ENCODE measurements at regions not wholly inside any gene's neighbourhood (a gene's known extent, or its start where the extent isn't known, plus 50 kb on each side); places are given as distances from the start of the nearest gene placed in this dataset.
A peak's percentile ranks its signal among the peaks of the same experiment; 100 is the strongest.

- H3K27ac Mint-ChIP-seq: no peak overlapping the region
- no peaks in the 10 kb centered on the region for H3K36me3 Mint-ChIP-seq (ENCODE audit: low read depth)
- H3K4me1 Mint-ChIP-seq (ENCODE audit: low read depth): no peaks in the 10 kb centered on the region
- no peaks in the 10 kb centered on the region for H3K9me3 Mint-ChIP-seq
- H3K27me3 Mint-ChIP-seq (ENCODE audit: low read depth): no peaks in the 10 kb centered on the region
- no peak overlapping the region for H3K4me3 Mint-ChIP-seq
Observed at GRCh38 chr9:16143947-16144890, 591.4 kb downstream of the CCDC171 start.

DNA sequence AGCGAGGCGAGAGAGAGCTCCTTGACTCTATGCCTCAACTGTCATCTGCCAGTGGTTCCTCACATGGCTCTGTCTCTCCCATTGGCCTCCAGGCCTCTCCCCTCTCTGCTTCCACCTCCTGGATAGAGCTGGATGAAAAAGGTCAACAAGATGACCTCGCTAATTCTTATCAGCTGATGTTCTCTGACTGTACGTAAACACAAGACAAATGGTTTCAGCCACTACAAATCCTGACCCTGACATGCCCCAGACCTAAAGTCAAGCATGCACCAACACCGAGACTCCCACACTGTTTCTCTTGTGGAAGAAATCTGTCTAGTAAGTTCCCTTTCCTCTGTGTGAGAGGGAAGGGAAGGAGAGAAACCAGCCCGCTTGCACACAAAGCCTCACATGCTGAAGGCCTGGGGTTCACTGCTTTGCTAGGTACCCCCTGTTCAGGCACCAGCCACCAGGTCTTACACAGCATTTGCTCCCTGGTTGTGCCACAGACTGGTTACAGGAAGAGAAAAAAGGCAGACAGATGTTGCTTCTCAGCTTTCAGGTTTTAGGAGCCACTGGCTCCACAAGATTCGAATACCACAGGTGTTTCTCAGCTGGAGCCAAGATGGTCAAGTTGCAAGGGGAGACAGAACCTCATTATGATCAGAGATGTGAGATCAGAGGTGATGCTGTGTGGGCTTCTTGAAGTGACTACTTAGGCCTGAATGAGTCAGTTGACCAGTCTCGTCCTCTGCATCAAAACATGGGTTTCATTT is 592.5 kb downstream of the CCDC171 start:
- no peak overlapping the region for H3K4me3 Mint-ChIP-seq

DNA sequence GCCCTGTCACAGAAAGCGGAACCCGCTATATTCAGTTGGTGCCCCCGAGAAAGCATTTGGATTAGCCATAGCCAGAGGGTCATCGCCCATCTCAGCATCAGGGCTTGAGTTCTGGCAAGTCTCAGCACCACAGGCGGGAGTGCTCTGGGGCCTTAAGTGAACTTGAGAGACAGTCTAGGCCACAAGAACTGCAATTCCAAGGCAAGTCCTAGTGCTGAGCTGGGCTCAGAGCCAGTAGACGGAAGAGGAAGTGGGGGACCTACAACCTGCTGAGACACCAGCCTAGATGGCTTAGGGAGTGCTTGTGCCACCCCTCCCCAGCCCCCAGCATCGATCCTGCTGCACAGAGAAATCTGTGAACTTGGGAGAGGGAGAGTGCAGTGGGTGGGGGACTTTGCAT is 594.9 kb downstream of the CCDC171 start:
- H3K4me3 Mint-ChIP-seq: no peak overlapping the region
- no peak overlapping the region for H3K27ac Mint-ChIP-seq
- no peaks in the 10 kb centered on the region for H3K4me1 Mint-ChIP-seq (ENCODE audit: low read depth)
- H3K27me3 Mint-ChIP-seq (ENCODE audit: low read depth): no peaks in the 10 kb centered on the region
- H3K36me3 Mint-ChIP-seq (ENCODE audit: low read depth): no peaks in the 10 kb centered on the region
- H3K9me3 Mint-ChIP-seq: no peaks in the 10 kb centered on the region

More for the DNA sequence above, 592.5 kb downstream of the CCDC171 start:
- no peaks in the 10 kb centered on the region for H3K4me1 Mint-ChIP-seq (ENCODE audit: low read depth)
- no peaks in the 10 kb centered on the region for H3K36me3 Mint-ChIP-seq (ENCODE audit: low read depth)
- H3K27me3 Mint-ChIP-seq (ENCODE audit: low read depth): no peaks in the 10 kb centered on the region
- H3K27ac Mint-ChIP-seq: no peak overlapping the region
- H3K9me3 Mint-ChIP-seq: no peaks in the 10 kb centered on the region

DNA sequence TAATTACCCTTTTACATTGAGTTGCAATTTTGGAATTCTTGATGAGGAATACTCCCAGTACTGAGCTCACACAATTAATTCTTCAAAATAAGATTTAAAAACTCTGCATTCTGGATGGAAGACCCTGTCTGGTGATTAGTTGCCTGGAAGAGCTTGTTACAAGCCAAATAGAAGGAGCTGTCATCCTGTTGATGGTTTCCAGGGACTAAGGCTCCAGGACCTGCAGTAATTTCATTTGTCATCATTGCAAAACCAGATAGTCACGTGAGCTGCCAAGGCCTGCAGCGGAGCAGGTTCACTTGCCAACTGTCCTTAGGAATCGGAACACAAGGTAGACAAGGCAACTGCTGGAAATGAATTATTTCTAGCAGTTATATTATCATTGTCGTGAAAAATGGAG is 597.7 kb downstream of the CCDC171 start:
- Mint-ChIP-seq H3K9me3 (no peaks in the 10 kb centered on the region), H3K27ac (no peak overlapping the region), H3K4me1 (ENCODE audit: low read depth) (peaks cover 7% of the 10 kb centered on the region), H3K27me3 (ENCODE audit: low read depth) (peaks cover 7% of the 10 kb centered on the region), H3K4me3 (no peak overlapping the region), H3K36me3 (ENCODE audit: low read depth) (no peaks in the 10 kb centered on the region)

DNA sequence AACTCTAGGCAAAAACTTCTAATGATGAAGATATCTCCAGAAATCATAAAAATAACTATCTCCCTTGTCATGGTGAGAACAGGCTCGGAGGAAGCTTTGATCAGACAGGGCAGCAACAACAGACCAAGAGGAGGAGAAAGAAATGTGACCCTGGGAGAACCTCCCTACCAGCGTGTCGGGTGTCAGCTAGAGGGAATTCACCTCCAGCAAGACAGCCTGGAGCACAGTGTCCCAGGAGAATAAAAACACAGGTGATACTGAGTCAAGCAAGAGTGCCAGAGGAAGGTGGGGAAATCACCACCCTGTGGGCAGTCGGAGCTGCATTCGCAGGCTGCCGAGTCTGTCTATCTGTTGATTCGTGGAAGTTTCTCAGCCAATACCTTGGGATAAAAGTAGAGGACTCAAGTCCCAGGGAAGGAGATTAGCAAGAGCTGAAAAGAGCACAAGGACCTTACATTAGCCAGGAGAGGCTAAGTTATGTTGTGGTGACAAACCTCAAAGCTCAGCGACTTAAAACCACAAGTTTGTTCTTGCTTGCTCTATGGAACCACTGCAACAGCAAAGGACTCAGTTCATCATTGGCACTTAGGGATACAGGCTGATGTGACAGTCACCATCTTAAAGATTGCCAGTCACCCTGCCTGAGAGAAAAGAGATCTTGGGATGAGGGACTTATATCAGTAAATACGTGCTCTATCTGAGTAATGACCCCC is 598.3 kb downstream of the CCDC171 start:
- H3K4me3 Mint-ChIP-seq: no peak overlapping the region
- peaks cover 7% of the 10 kb centered on the region for H3K4me1 Mint-ChIP-seq (ENCODE audit: low read depth)
- peaks cover 10% of the 10 kb centered on the region for H3K27me3 Mint-ChIP-seq (ENCODE audit: low read depth)
- no peaks in the 10 kb centered on the region for H3K36me3 Mint-ChIP-seq (ENCODE audit: low read depth)
- no peaks in the 10 kb centered on the region for H3K9me3 Mint-ChIP-seq
- H3K27ac Mint-ChIP-seq: no peak overlapping the region

DNA sequence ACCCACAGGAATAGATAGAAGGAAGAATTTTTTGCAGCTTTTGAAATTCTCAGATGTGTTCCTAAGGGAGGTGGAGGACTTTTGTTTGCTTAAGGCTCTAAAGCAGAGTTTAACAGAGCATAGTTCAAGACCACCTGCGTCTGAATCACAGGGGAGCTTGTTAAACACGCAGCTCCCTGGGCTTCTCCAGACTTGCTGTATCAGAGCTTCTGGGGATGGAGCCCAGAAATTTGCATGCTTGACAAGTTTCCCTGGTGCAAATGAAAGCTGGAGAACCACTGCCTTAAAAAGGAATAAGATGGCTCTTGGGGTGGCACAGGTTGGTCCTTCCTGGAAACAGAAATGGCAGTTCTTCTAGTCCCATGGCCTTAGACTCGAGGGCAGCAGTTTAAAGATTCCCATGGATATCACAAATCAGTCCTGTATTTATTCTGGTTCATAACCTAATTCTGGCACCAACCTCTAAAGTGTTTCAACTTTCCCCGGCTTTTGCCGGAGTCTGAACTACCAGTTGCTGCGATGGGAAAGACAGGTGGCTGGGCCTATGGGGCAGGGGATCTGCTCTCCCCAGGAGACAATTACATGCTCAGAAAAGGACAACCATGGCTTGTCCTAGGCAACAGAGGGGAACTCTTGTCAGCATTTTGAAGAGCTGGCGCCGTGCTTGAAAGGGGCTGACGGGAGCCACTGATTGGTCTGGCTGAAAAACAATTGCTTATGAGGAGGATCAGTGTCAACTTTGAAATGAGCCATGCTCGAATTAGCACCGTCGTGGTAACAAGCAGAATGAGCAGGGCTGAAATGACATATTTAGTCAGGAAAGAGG is 599.6 kb downstream of the CCDC171 start:
- H3K27ac Mint-ChIP-seq: no peak overlapping the region
- H3K4me1 Mint-ChIP-seq (ENCODE audit: low read depth): peaks cover 7% of the 10 kb centered on the region
- no peaks in the 10 kb centered on the region for H3K36me3 Mint-ChIP-seq (ENCODE audit: low read depth)
- peaks cover 10% of the 10 kb centered on the region for H3K27me3 Mint-ChIP-seq (ENCODE audit: low read depth)
- no peaks in the 10 kb centered on the region for H3K9me3 Mint-ChIP-seq
- no peak overlapping the region for H3K4me3 Mint-ChIP-seq

DNA sequence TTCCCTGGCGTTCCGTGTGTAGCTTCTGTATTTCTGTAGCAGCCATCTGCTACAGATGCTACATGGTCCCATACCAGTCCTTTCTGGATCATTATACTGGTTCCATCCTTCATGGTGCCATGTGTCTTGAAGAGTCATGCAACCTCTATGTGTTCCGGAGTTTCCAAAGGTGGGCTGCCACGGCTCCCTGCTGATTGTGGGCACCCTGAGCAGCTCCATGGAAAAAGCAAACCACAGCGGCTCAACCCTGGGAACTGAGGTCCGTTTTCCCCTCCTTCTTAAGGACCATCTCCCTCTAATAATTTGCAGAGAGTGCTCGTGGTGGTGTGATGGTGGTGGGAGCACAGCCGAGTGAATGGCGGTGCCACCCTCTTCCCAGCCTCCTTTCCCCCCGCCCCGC is 600.4 kb downstream of the CCDC171 start:
- H3K4me1 Mint-ChIP-seq (ENCODE audit: low read depth): peaks cover 7% of the 10 kb centered on the region
- H3K27me3 Mint-ChIP-seq (ENCODE audit: low read depth): peaks cover 10% of the 10 kb centered on the region
- H3K9me3 Mint-ChIP-seq: no peaks in the 10 kb centered on the region
- no peak overlapping the region for H3K4me3 Mint-ChIP-seq
- H3K27ac Mint-ChIP-seq: no peak overlapping the region
- no peaks in the 10 kb centered on the region for H3K36me3 Mint-ChIP-seq (ENCODE audit: low read depth)

- Mint-ChIP-seq H3K4me3 (no peak overlapping the region), H3K27ac (no peak overlapping the region), H3K36me3 (ENCODE audit: low read depth) (no peaks in the 10 kb centered on the region), H3K4me1 (ENCODE audit: low read depth) (peaks cover 7% of the 10 kb centered on the region), H3K27me3 (ENCODE audit: low read depth) (peaks cover 10% of the 10 kb centered on the region), H3K9me3 (no peaks in the 10 kb centered on the region)
Observed at GRCh38 chr9:16153741-16154140, 600.9 kb downstream of the CCDC171 start.

GRCh38 chr9:16154521-16155078 is 601.8 kb downstream of the CCDC171 start:
- H3K4me3 Mint-ChIP-seq: peak overlapping the region; percentile 36
- no peak overlapping the region for H3K27ac Mint-ChIP-seq
- no peaks in the 10 kb centered on the region for H3K36me3 Mint-ChIP-seq (ENCODE audit: low read depth)
- peaks cover 10% of the 10 kb centered on the region for H3K27me3 Mint-ChIP-seq (ENCODE audit: low read depth)
- H3K4me1 Mint-ChIP-seq (ENCODE audit: low read depth): peaks cover 7% of the 10 kb centered on the region
- no peaks in the 10 kb centered on the region for H3K9me3 Mint-ChIP-seq

GRCh38 chr9:16155878-16156277 is 603.0 kb downstream of the CCDC171 start:
- no peak overlapping the region for H3K27ac Mint-ChIP-seq
- no peaks in the 10 kb centered on the region for H3K36me3 Mint-ChIP-seq (ENCODE audit: low read depth)
- H3K4me3 Mint-ChIP-seq: no peak overlapping the region
- H3K27me3 Mint-ChIP-seq (ENCODE audit: low read depth): peaks cover 10% of the 10 kb centered on the region
- no peaks in the 10 kb centered on the region for H3K9me3 Mint-ChIP-seq
- H3K4me1 Mint-ChIP-seq (ENCODE audit: low read depth): peaks cover 7% of the 10 kb centered on the region

DNA sequence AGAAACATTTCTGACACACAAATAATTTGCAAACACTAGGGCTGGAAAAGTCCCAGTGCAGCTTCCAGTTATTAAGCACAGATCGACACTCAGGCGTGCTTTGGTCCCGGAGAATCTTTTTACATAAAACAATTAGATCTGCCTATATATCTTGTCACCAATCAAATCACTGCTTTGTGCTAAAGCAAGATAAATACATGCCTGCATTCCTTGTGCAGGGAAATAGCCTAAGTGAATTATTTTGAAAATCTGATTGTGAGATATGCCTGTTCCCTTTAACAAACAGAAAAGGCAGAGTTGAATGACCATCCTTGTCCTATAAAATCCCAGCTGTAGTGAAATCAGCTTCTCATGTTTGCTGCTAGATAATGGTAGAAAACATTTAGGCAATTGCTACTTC is 604.4 kb downstream of the CCDC171 start:
- no peak overlapping the region for H3K4me3 Mint-ChIP-seq
- no peaks in the 10 kb centered on the region for H3K36me3 Mint-ChIP-seq (ENCODE audit: low read depth)
- H3K27ac Mint-ChIP-seq: no peak overlapping the region
- H3K9me3 Mint-ChIP-seq: no peaks in the 10 kb centered on the region
- peaks cover 10% of the 10 kb centered on the region for H3K27me3 Mint-ChIP-seq (ENCODE audit: low read depth)
- H3K4me1 Mint-ChIP-seq (ENCODE audit: low read depth): peaks cover 7% of the 10 kb centered on the region

DNA sequence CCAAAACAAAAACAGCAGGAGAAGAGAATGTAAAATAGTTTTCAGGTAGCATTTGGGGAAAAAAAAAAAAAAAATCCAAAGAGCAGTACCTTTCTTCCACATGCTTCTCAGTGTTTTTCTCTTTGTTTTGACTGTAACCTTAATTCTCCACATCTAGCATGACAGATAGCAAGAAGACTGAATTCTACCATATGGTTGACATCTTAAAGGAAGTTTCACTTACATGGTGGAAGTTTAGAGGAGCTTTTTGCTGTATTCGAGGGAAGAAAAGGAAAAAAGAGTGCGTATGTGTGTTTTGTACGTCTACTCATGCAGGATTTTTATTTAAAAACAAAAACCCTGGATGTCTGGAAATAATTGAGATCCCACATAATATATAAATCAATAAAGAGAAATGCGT is 604.8 kb downstream of the CCDC171 start:
- H3K9me3 Mint-ChIP-seq: no peaks in the 10 kb centered on the region
- no peak overlapping the region for H3K4me3 Mint-ChIP-seq
- H3K36me3 Mint-ChIP-seq (ENCODE audit: low read depth): no peaks in the 10 kb centered on the region
- H3K27me3 Mint-ChIP-seq (ENCODE audit: low read depth): peaks cover 10% of the 10 kb centered on the region
- H3K27ac Mint-ChIP-seq: no peak overlapping the region
- H3K4me1 Mint-ChIP-seq (ENCODE audit: low read depth): peaks cover 7% of the 10 kb centered on the region

DNA sequence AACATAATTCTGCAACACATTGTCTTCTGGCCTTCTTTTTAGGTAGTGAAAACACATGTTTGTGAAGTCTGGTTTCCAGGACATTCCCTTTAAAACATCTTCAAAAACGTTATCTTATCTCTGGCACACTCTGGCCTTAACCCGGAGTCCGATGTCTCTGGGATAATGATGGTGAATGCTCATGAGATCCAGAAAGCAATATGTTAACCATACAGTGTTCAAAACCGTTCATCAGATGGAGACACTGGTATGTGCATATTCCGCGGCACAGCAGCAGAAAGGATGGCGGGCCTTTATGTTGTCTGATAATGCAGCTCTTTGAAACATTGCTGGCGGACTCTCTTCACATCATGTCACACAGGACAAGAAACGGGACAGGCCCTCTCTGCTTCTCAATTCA is 605.2 kb downstream of the CCDC171 start:
- Mint-ChIP-seq H3K9me3 (no peaks in the 10 kb centered on the region), H3K36me3 (ENCODE audit: low read depth) (no peaks in the 10 kb centered on the region), H3K27ac (no peak overlapping the region), H3K4me1 (ENCODE audit: low read depth) (peaks cover 7% of the 10 kb centered on the region), H3K27me3 (ENCODE audit: low read depth) (peaks cover 10% of the 10 kb centered on the region), H3K4me3 (no peak overlapping the region)

DNA sequence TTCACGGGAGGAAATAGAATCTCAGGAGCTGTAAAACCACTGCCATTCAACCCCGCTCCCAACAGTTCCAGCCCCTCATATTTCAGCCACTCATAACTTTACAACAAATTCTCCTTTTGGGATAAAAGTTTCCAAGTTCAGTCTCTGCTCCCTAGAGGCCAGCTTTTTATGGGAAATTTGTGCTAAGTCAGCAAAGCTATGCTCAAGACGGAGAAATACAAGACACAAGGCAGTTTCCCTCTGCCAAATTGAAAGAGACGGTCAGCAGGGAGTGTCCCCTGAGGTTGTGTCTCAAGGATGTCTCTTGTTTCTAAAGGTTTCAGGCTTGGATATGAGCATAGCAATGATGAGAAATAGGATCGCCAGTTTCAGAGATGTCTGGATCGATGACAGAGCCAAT is 608.6 kb downstream of the CCDC171 start:
- H3K9me3 Mint-ChIP-seq: peaks cover 3% of the 10 kb centered on the region
- no peak overlapping the region for H3K4me3 Mint-ChIP-seq
- no peak overlapping the region for H3K27ac Mint-ChIP-seq
- no peaks in the 10 kb centered on the region for H3K27me3 Mint-ChIP-seq (ENCODE audit: low read depth)
- no peaks in the 10 kb centered on the region for H3K4me1 Mint-ChIP-seq (ENCODE audit: low read depth)
- H3K36me3 Mint-ChIP-seq (ENCODE audit: low read depth): no peaks in the 10 kb centered on the region

Measured in T-helper 1 cell treated with Interleukin-12 subunit alpha and Interleukin-12 subunit beta and Interleukin-4 antibody, amounts not matched to agents 30 μg/mL and 1 μg/mL, for 36 hours (primary cell).